GF-D8 (cell line): ENCODE measurements at regions not wholly inside any gene's neighbourhood (a gene's known extent, or its start where the extent isn't known, plus 50 kb on each side); places are given as distances from the start of the nearest gene placed in this dataset.

Experiments
- DNase-seq: peaks from one replicate; lab custom pipeline; 2025; lab: John Stamatoyannopoulos, UW

GRCh38 chr10:64209561-64209960 lies 688.4 kb downstream of the REEP3 start:
- no peak for DNase-seq

GRCh38 chr10:64210211-64210610 lies 689.0 kb downstream of the REEP3 start:
- DNase-seq: no peak

GRCh38 chr10:64211466-64211865 lies 690.3 kb downstream of the REEP3 start:
- no peak for DNase-seq

GRCh38 chr10:64215088-64215487 lies 693.9 kb downstream of the REEP3 start:
- DNase-seq: no peak

- no peak for DNase-seq
Observed at GRCh38 chr10:64219271-64220025, 698.2 kb downstream of the REEP3 start.

GRCh38 chr10:64234489-64234888 lies 713.3 kb downstream of the REEP3 start:
- no peak for DNase-seq

- DNase-seq: no peak
Observed at GRCh38 chr10:64257704-64258103, 736.5 kb downstream of the REEP3 start.

GRCh38 chr10:64261092-64261491 lies 739.9 kb downstream of the REEP3 start:
- no peak for DNase-seq

- no peak for DNase-seq
Observed at GRCh38 chr10:64261676-64262075, 740.5 kb downstream of the REEP3 start.

- no peak for DNase-seq
Observed at GRCh38 chr10:64265961-64266360, 744.8 kb downstream of the REEP3 start.

- no peak for DNase-seq
Observed at GRCh38 chr10:64271508-64271907, 750.3 kb downstream of the REEP3 start.

GRCh38 chr10:64271983-64272382 lies 750.8 kb downstream of the REEP3 start:
- no peak for DNase-seq

- no peak for DNase-seq
Observed at GRCh38 chr10:64275001-64275400, 753.8 kb downstream of the REEP3 start.

- DNase-seq: no peak
Observed at GRCh38 chr10:64275774-64276173, 754.6 kb downstream of the REEP3 start.

- no peak for DNase-seq
Observed at GRCh38 chr10:64277536-64277935, 756.3 kb downstream of the REEP3 start.

- no peak for DNase-seq
Observed at GRCh38 chr10:64283621-64284020, 762.4 kb downstream of the REEP3 start.

GRCh38 chr10:64286533-64286932 lies 765.3 kb downstream of the REEP3 start:
- DNase-seq: no peak

- DNase-seq: no peak
Observed at GRCh38 chr10:64288404-64288803, 767.2 kb downstream of the REEP3 start.

GRCh38 chr10:64303566-64303965 lies 782.4 kb downstream of the REEP3 start:
- no peak for DNase-seq

GRCh38 chr10:64306729-64307327 lies 785.6 kb downstream of the REEP3 start:
- DNase-seq: no peak

- no peak for DNase-seq
Observed at GRCh38 chr10:64312876-64313275, 791.7 kb downstream of the REEP3 start.

GRCh38 chr10:64313967-64314366 lies 792.8 kb downstream of the REEP3 start:
- DNase-seq: no peak

- DNase-seq: no peak
Observed at GRCh38 chr10:64316416-64316815, 795.2 kb downstream of the REEP3 start.

- no peak for DNase-seq
Observed at GRCh38 chr10:64316833-64317232, 795.6 kb downstream of the REEP3 start.
